K562 (cell line): ENCODE measurements at regions not wholly inside any gene's neighbourhood (a gene's known extent, or its start where the extent isn't known, plus 50 kb on each side); places are given as distances from the start of the nearest gene placed in this dataset.
A peak's percentile ranks its signal among the peaks of the same experiment; 100 is the strongest.

Source experiments
- ATAC-seq: fragments of 200-7000 bp; cut with Tn5 transposase; 3 replicates; pipeline ENCODE4 v1.9.1; 2020; ENCODE audit warnings: moderate library complexity
- BruUV-seq: library from RNA; stranded (reverse); fragments of 400-500 nt; replicated peaks from 2 replicates; lab custom pipeline; 2021; lab: Mats Ljungman, UMichigan
- CTCF ChIA-PET: fragments of 300-600 bp; formaldehyde crosslinking; extraction: SDS; loops from one replicate; lab custom pipeline; 2021; ENCODE audit warnings: low intra/inter-chr PET ratio; lab: Yijun Ruan, JAX
- POLR2A ChIA-PET: fragments of 300-600, 350-650 bp; sonication (Branson Sonifier 250); formaldehyde crosslinking; extraction: SDS; loops from one replicate; lab custom pipeline; 2021; ENCODE audit warnings: antibody characterized with exemption, inconsistent platforms; lab: Yijun Ruan, JAX
- DNase-seq, 4 experiments: peaks; one replicate each; pipeline versions ENCODE4 v3.0.0 to v3.0.0-alpha.2; 2011 to 2018; ENCODE audit warnings: low spot score in 3 of 4, mixed read lengths in 3 of 4; ENCODE audit errors: extremely low read depth in 1 of 4
- FAIRE-seq: peaks from 2 replicates; lab custom pipeline; 2011; peaks lifted over from hg19 to GRCh38; lab: Jason Lieb, UNC
- H2AFZ ChIP-seq: 2 replicates; pipeline ENCODE4 v1.6.0; 2011; ENCODE audit warnings: low read depth, low read length, control low read depth, inconsistent platforms
- H3K27ac ChIP-seq: fragments of 200-600 bp; 3 replicates; pipeline ENCODE4 v1.8.0; 2011; ENCODE audit warnings: low read depth, mild to moderate bottlenecking, control low read depth, inconsistent platforms, low read length, moderate library complexity, mixed read lengths; ENCODE audit errors: extremely low read depth
- H3K27me3 ChIP-seq, 2 experiments: fragments of 300-600 bp in 1 of 2; 2 replicates in 1 of 2; 3 replicates in 1 of 2; pipeline versions ENCODE4 v1.6.0 to v1.8.0; 2011; ENCODE audit warnings: inconsistent platforms in 2 of 2, low read length in 2 of 2, mild to moderate bottlenecking in 1 of 2, mixed read lengths in 1 of 2, moderate library complexity in 1 of 2; ENCODE audit not compliant: control insufficient read depth in 2 of 2, insufficient read depth in 2 of 2
- H3K36me3 ChIP-seq: fragments of 300-600 bp; 3 replicates; pipeline ENCODE4 v1.8.0; 2011; ENCODE audit warnings: mild to moderate bottlenecking, low read length, inconsistent platforms; ENCODE audit not compliant: control insufficient read depth, insufficient read depth
- H3K4me1 ChIP-seq, 2 experiments: fragments of 200-600 bp in 1 of 2; replicated peaks in 1 of 2; 2 replicates in 1 of 2; 3 replicates in 1 of 2; pipeline versions ENCODE4 v1.5.1 to v1.8.0; 2011; ENCODE audit warnings: inconsistent platforms in 2 of 2, low read length in 2 of 2, mild to moderate bottlenecking in 1 of 2, mixed read lengths in 1 of 2, moderate library complexity in 1 of 2; ENCODE audit not compliant: control insufficient read depth in 2 of 2, insufficient read depth in 2 of 2
- H3K4me2 ChIP-seq: 2 replicates; pipeline ENCODE4 v1.6.1; 2011; ENCODE audit warnings: low read length, control low read depth, inconsistent platforms, mixed read lengths; ENCODE audit not compliant: insufficient read depth
- H3K4me3 ChIP-seq: fragments of 200-600 bp; sonication (generic), shearing (Covaris generic); 2 replicates; pipeline ENCODE4 v1.5.1; 2016; ENCODE audit warnings: control low read depth, inconsistent platforms
- H3K79me2 ChIP-seq: fragments of 200-600 bp; 3 replicates; pipeline ENCODE4 v1.8.0; 2011; ENCODE audit warnings: low read length, inconsistent platforms; ENCODE audit not compliant: control insufficient read depth, insufficient read depth
- H3K9ac ChIP-seq, 2 experiments: 2 replicates each; pipeline versions ENCODE4 v1.6.0 to v1.6.1; 2011; ENCODE audit warnings: low read depth in 2 of 2, low read length in 2 of 2, control low read depth in 1 of 2, inconsistent platforms in 1 of 2, mild to moderate bottlenecking in 1 of 2, mixed read lengths in 1 of 2; ENCODE audit not compliant: insufficient read depth in 1 of 2
- H3K9me1 ChIP-seq: one replicate; pipeline ENCODE4 v1.6.0; 2011; ENCODE audit warnings: inconsistent platforms, mild to moderate bottlenecking, low read length, moderate library complexity; ENCODE audit not compliant: control insufficient read depth, insufficient read depth
- H3K9me3 ChIP-seq: replicated peaks from 2 replicates; pipeline ENCODE4 v1.5.1; 2011; ENCODE audit warnings: low read depth, low read length, inconsistent platforms; ENCODE audit not compliant: control insufficient read depth, insufficient read depth
- H4K20me1 ChIP-seq: replicated peaks from 2 replicates; pipeline ENCODE4 v1.6.1; 2011; ENCODE audit warnings: low read length, inconsistent platforms, mixed read lengths; ENCODE audit not compliant: control insufficient read depth, insufficient read depth
- ATF3 ChIP-seq, 2 experiments: fragments of 450-650 bp in 1 of 2; sonication (generic) in 1 of 2; formaldehyde crosslinking in 1 of 2; IDR thresholded peaks in 1 of 2; conservative IDR thresholded peaks in 1 of 2; 2 replicates each; pipeline versions ENCODE4 v1.6.1 to v1.8.1; 2016 to 2023; ENCODE audit warnings: mild to moderate bottlenecking in 2 of 2, moderate library complexity in 2 of 2, inconsistent platforms in 1 of 2, missing genetic modification reagents in 1 of 2
- C11orf30 ChIP-seq: fragments of 450-650 bp; IDR thresholded peaks from 2 replicates; pipeline ENCODE4 v1.6.1; 2016; ENCODE audit warnings: low read depth, mild to moderate bottlenecking
- CTCF ChIP-seq, 3 experiments: IDR thresholded peaks in 2 of 3; conservative IDR thresholded peaks in 1 of 3; 2 replicates each; pipeline ENCODE4 v1.5.1; 2011 to 2012; ENCODE audit warnings: low read length in 3 of 3, mild to moderate bottlenecking in 3 of 3, control low read depth in 2 of 3, improper control_type of control experiment in 1 of 3, inconsistent platforms in 1 of 3, low read depth in 1 of 3, mixed read lengths in 1 of 3, moderate library complexity in 1 of 3; ENCODE audit not compliant: insufficient read depth in 2 of 3
- PHF20 ChIP-seq: fragments of 450-650 bp; IDR thresholded peaks from 2 replicates; pipeline ENCODE4 v1.6.1; 2018; ENCODE audit not compliant: partially characterized antibody
- RAD21 ChIP-seq, 2 experiments: fragments of 250-450 bp in 1 of 2; fragments of 450-650 bp in 1 of 2; sonication (Bioruptor Pico) in 1 of 2; formaldehyde crosslinking in 1 of 2; IDR thresholded peaks in 1 of 2; conservative IDR thresholded peaks in 1 of 2; 2 replicates each; pipeline versions ENCODE4 v1.4.0 to v1.8.0; 2020 to 2022; ENCODE audit warnings: mild to moderate bottlenecking in 2 of 2, moderate library complexity in 1 of 2
- SMC3 ChIP-seq: conservative IDR thresholded peaks from 2 replicates; pipeline ENCODE4 v1.6.1; 2011; ENCODE audit warnings: low read depth, low read length, improper control_type of control experiment; ENCODE audit not compliant: insufficient read depth
- ZNF77 ChIP-seq: fragments of 250-450 bp; sonication (Bioruptor Pico); IDR thresholded peaks from 2 replicates; pipeline ENCODE4 v1.5.0; 2020
- WGBS: fragments of 100-300 bp; shearing (Covaris generic); methylation state at CpG from one replicate; pipeline ENCODE4 v1.1.6; 2016; ENCODE audit warnings: low coverage, mixed read lengths; ENCODE audit not compliant: insufficient coverage; ENCODE audit errors: missing lambda C conversion rate; 5-methylcytosine and 5-hydroxymethylcytosine counted together
- in situ Hi-C: fragments of 300-500 bp; cut with MboI; formaldehyde crosslinking; loops from 4 replicates; pipeline ENCODE4 v1.15.0; 2018; ENCODE audit warnings: inconsistent platforms, mixed read lengths
- intact Hi-C: fragments of 100-400 bp; cut with micrococcal nuclease; formaldehyde crosslinking; loops from 2 replicates; pipeline ENCODE4 v1.14.2; 2022

- ChIA-PET POLR2A (no interaction called here), CTCF (no interaction called here)
- DNase-seq (no peak), ATAC-seq (no peak), FAIRE-seq (no peak)
- intact Hi-C loops = no loop called here
- no peaks in the 10 kb centered on the region for H3K79me2 ChIP-seq
- H4K20me1 ChIP-seq = no peaks in the 10 kb centered on the region
- no peak overlapping the region for H3K4me2 ChIP-seq
- BruUV-seq = no TSS peak
- H3K4me1 ChIP-seq = no peaks in the 10 kb centered on the region
- 0% methylated on average over 3 of the region's 3 CpGs for WGBS
- no peaks in the 10 kb centered on the region for H3K9me3 ChIP-seq
- H3K9me1 ChIP-seq = no peaks in the 10 kb centered on the region
- H3K4me3 ChIP-seq = no peak overlapping the region
- in situ Hi-C loops = no loop called here
- no peak overlapping the region for H2AFZ ChIP-seq
- H3K9ac ChIP-seq = no peak overlapping the region
- TF ChIP-seq PHF20 (no peak), ATF3 (IDR thresholded peaks at IDR 0.05) (no peak), ATF3 (CRISPR knock-in tag; conservative IDR thresholded peaks at IDR 0.05) (no peak), C11orf30 (no peak)
- H3K27me3 ChIP-seq = no peaks in the 10 kb centered on the region
- H3K36me3 ChIP-seq = no peaks in the 10 kb centered on the region
- no peak overlapping the region for H3K27ac ChIP-seq
Observed at GRCh38 chr4:181525634-181526033, 717.6 kb upstream of the TENM3 start.

GRCh38 chr4:181528570-181529184 is 714.5 kb upstream of the TENM3 start:
- Histone ChIP-seq H3K4me1 (no peaks in the 10 kb centered on the region), H3K36me3 (no peaks in the 10 kb centered on the region), H3K27ac (no peak overlapping the region), H2AFZ (no peak overlapping the region), H3K4me2 (no peak overlapping the region), H3K79me2 (no peaks in the 10 kb centered on the region), H4K20me1 (no peaks in the 10 kb centered on the region), H3K4me3 (no peak overlapping the region), H3K9me3 (no peaks in the 10 kb centered on the region), H3K9me1 (no peaks in the 10 kb centered on the region), H3K9ac (no peak overlapping the region), H3K27me3 (no peaks in the 10 kb centered on the region)
- BruUV-seq = no TSS peak
- FAIRE-seq (no peak), ATAC-seq (peak; percentile 75; the same call in 2 of the 3 replicates), DNase-seq (peak; percentile 18 to 59 (median 34))
- POLR2A ChIA-PET = no interaction called here
- 2% methylated on average over 4 of the region's 4 CpGs for WGBS
- CTCF ChIA-PET = interaction anchor here (0.6 kb wide), 2 partner anchors 37 to 386 kb away, joined by 3 to 4 read pairs; no protein-coding TSS in a partner anchor
- in situ Hi-C loops = no loop called here
- intact Hi-C loops = loop anchor here (1.0 to 2.0 kb wide), 3 partner anchors 228 to 864 kb away; no protein-coding TSS in a partner anchor
- TF ChIP-seq CTCF (IDR thresholded peaks at IDR 0.05 in 2 of 3, conservative IDR thresholded peaks at IDR 0.05 in 1 of 3; ENCODE audit: insufficient read depth in 2 of 3, low read depth in 1 of 3, low read length in 3 of 3) = peak; percentile 52 to 65 (median 59)
- peak; percentile 58 to 71 for TF ChIP-seq RAD21 (CRISPR knock-in tag; conservative IDR thresholded peaks at IDR 0.05 in 1 of 2, IDR thresholded peaks at IDR 0.05 in 1 of 2)
- no peak for TF ChIP-seq ZNF77
- peak; percentile 42; the same call in 1 of the 2 replicates for TF ChIP-seq SMC3
